GM20000 (cell line): ENCODE measurements at regions not wholly inside any gene's neighbourhood (a gene's known extent, or its start where the extent isn't known, plus 50 kb on each side); places are given as distances from the start of the nearest gene placed in this dataset.

ENCODE experiments used
- DNase-seq: peaks from one replicate; pipeline ENCODE4 v3.0.0; 2012; ENCODE audit warnings: low spot score
- CTCF ChIP-seq: IDR thresholded peaks from 2 replicates; pipeline ENCODE4 v1.5.1; 2012; ENCODE audit warnings: mild to moderate bottlenecking, control low read depth; ENCODE audit errors: extremely low read depth, missing control alignments

GRCh38 chr9:10804486-10804885 is 191.7 kb upstream of the PTPRD start:
- TF ChIP-seq CTCF: no peak

GRCh38 chr9:10806868-10807267 is 194.1 kb upstream of the PTPRD start:
- TF ChIP-seq CTCF: no peak
- DNase-seq: no peak

More at GRCh38 chr9:10804486-10804885, 191.7 kb upstream of the PTPRD start:
- no peak for DNase-seq

GRCh38 chr9:10818206-10818605 is 205.4 kb upstream of the PTPRD start:
- no peak for TF ChIP-seq CTCF
- DNase-seq: no peak

- no peak for DNase-seq
- no peak for TF ChIP-seq CTCF
These were observed 223.1 kb upstream of the PTPRD start for GRCh38 chr9:10835791-10836463.

GRCh38 chr9:10843151-10843550 is 230.3 kb upstream of the PTPRD start:
- TF ChIP-seq CTCF: no peak
- DNase-seq: no peak

GRCh38 chr9:10855847-10856246 is 243.0 kb upstream of the PTPRD start:
- DNase-seq: no peak
- TF ChIP-seq CTCF: no peak

- no peak for TF ChIP-seq CTCF
- DNase-seq: no peak
These were observed 246.0 kb upstream of the PTPRD start for GRCh38 chr9:10858817-10859216.
